Upper lobe of left lung (tissue), 6 donors: ENCODE measurements at regions not wholly inside any gene's neighbourhood (a gene's known extent, or its start where the extent isn't known, plus 50 kb on each side); places are given as distances from the start of the nearest gene placed in this dataset.

Experiments
- ATAC-seq, 2 donors: fragments of 200-7000 bp; cut with Tn5 transposase; one replicate each; pipeline ENCODE4 v1.9.1; 2022; ENCODE audit warnings: mild to moderate bottlenecking in 2 of 2, moderate library complexity in 2 of 2; ENCODE audit not compliant: low FRiP score in 2 of 2
- DNase-seq, 2 donors: peaks; one replicate each; pipeline ENCODE4 v3.0.0-alpha.2; 2019 to 2020
- H3K27ac ChIP-seq, 4 donors: fragments of 200-600 bp; sonication (generic); one replicate each; pipeline ENCODE4 v1.5.1; 2016 to 2019
- H3K27me3 ChIP-seq, 4 donors: fragments of 200-600 bp; sonication (generic); one replicate each; pipeline ENCODE4 v1.5.1; 2017 to 2019
- H3K36me3 ChIP-seq, 4 donors: fragments of 200-600 bp; sonication (generic); one replicate each; pipeline ENCODE4 v1.5.1; 2016 to 2019
- H3K4me1 ChIP-seq, 4 donors: fragments of 200-600 bp; sonication (generic); one replicate each; pipeline ENCODE4 v1.5.1; 2018 to 2019
- H3K4me3 ChIP-seq, 4 donors: fragments of 200-600 bp; sonication (generic); one replicate each; pipeline ENCODE4 v1.5.1; 2017 to 2019; ENCODE audit warnings: mild to moderate bottlenecking in 2 of 4, moderate library complexity in 1 of 4
- H3K9me3 ChIP-seq, 4 donors: fragments of 200-600 bp; sonication (generic); one replicate each; pipeline ENCODE4 v1.5.1; 2018 to 2019
- EP300 ChIP-seq, 4 donors: sonication (generic); formaldehyde crosslinking; IDR thresholded peaks; one replicate each; pipeline ENCODE4 v1.5.1; 2017; ENCODE audit warnings: antibody characterized with exemption in 4 of 4, control low read depth in 2 of 4
- POLR2A ChIP-seq, 4 donors: fragments of 450-650 bp; IDR thresholded peaks; one replicate each; pipeline ENCODE4 v1.5.1; 2016 to 2017; ENCODE audit warnings: antibody characterized with exemption in 4 of 4, mild to moderate bottlenecking in 2 of 4
- POLR2AphosphoS5 ChIP-seq, 2 donors: sonication (generic); formaldehyde crosslinking; IDR thresholded peaks; one replicate each; pipeline ENCODE4 v1.5.1; 2017; ENCODE audit warnings: antibody characterized with exemption in 2 of 2
- WGBS, 2 donors: methylation state at CpG; one replicate each; pipeline ENCODE4 v1.1.5; 2017 to 2018; 5-methylcytosine and 5-hydroxymethylcytosine counted together
- TF ChIP-seq, protein P1 (sequence below), 6 experiments: fragments of 450-650 bp in 4 of 6; fragments of 200-600 bp in 2 of 6; sonication (generic) in 2 of 6; IDR thresholded peaks; one replicate each; pipeline ENCODE4 v1.5.1; 2016 to 2019; ENCODE audit warnings: antibody characterized with exemption in 6 of 6
- donor health status: DM: no; HTN: no; CAD: no; lungs with moderate emphysema.
- donor health status: DM: no; HTN: yes; CAD: no; lungs with severe emphysema.

DNA sequence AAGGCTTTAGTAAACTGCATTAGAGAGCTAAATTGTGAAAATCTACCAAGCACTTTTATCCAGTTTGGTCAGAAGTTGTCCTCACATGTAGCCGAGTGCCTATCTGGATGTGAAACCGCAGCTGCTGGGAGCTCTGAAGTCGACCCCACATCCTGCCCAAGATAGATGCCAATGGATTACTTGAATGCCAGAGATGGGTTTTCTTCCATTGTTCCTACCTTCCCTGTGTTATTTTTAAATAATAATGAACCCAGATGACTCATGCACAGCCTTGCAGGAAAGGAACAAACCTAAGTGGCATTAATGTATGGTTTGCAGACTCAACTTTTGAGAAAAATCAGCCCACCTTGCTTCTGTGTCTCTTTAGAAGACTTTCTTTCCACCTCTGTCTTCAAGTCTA, 408.5 kb downstream of the FBXO15 start:
- ATAC-seq (no peak), DNase-seq (no peak)
- TF ChIP-seq POLR2AphosphoS5 (IDR thresholded peaks at IDR 0.05) (no peak), EP300 (IDR thresholded peaks at IDR 0.05) (no peak), POLR2A (IDR thresholded peaks at IDR 0.05) (no peak)
- TF ChIP-seq, protein P1, sequence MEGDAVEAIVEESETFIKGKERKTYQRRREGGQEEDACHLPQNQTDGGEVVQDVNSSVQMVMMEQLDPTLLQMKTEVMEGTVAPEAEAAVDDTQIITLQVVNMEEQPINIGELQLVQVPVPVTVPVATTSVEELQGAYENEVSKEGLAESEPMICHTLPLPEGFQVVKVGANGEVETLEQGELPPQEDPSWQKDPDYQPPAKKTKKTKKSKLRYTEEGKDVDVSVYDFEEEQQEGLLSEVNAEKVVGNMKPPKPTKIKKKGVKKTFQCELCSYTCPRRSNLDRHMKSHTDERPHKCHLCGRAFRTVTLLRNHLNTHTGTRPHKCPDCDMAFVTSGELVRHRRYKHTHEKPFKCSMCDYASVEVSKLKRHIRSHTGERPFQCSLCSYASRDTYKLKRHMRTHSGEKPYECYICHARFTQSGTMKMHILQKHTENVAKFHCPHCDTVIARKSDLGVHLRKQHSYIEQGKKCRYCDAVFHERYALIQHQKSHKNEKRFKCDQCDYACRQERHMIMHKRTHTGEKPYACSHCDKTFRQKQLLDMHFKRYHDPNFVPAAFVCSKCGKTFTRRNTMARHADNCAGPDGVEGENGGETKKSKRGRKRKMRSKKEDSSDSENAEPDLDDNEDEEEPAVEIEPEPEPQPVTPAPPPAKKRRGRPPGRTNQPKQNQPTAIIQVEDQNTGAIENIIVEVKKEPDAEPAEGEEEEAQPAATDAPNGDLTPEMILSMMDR (IDR thresholded peaks at IDR 0.05) = no peak
- H3K4me3 ChIP-seq = no peak overlapping the region
- no peaks in the 10 kb centered on the region for H3K4me1 ChIP-seq
- H3K36me3 ChIP-seq = no peaks in the 10 kb centered on the region
- H3K27me3 ChIP-seq = no peaks in the 10 kb centered on the region
- WGBS, 2 donors = 69 to 70% methylated on average over 3 of the region's 3 CpGs
- no peaks in the 10 kb centered on the region for H3K9me3 ChIP-seq
- no peak overlapping the region for H3K27ac ChIP-seq

DNA sequence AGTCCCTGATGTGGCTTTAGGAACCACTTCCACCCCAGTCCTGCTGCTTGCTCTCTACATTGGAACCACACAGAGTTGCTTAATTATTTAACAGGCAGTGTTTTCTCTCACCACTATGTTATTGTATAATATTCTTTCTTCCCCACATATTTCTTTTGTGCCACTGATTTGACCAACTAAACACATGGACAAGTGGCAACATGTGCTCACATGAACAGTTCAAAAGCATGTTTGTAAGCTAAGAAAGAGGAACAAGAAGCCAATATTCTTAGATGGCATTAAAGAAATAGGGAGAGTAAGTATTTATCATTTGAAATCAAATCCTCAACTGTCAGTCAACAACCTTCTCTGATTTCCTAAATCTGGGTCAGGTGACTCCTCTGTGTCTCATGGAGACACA, 409.6 kb downstream of the FBXO15 start:
- no peaks in the 10 kb centered on the region for H3K9me3 ChIP-seq
- H3K4me3 ChIP-seq = no peak overlapping the region
- no peaks in the 10 kb centered on the region for H3K36me3 ChIP-seq
- no peaks in the 10 kb centered on the region for H3K4me1 ChIP-seq
- H3K27ac ChIP-seq = no peak overlapping the region
- TF ChIP-seq EP300 (IDR thresholded peaks at IDR 0.05) (no peak), POLR2A (IDR thresholded peaks at IDR 0.05) (no peak), POLR2AphosphoS5 (IDR thresholded peaks at IDR 0.05) (no peak)
- TF ChIP-seq, protein P1 (IDR thresholded peaks at IDR 0.05) = no peak
- DNase-seq (no peak), ATAC-seq (no peak)
- no peaks in the 10 kb centered on the region for H3K27me3 ChIP-seq

DNA sequence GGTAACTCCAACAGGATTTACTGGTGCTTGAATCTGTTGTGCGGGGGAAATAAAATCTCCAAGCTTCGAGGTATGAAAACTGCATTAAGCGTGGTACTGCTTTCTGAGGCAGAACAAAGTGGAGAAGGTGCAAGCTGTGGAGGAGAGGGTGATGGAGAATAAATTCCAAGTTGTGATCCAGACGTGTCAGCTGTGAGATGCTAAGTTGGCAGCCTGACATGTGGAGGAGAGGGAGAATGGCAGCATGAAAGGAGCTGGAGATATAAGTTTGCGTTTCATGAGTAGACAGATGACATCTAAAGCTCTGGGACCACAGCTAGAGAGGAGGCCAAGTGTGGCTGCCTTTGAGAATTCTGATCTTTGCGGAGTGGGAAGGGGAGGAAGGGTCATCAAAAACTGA, 411.8 kb downstream of the FBXO15 start:
- H3K9me3 ChIP-seq = no peaks in the 10 kb centered on the region
- 72 to 74% methylated on average over 6 of the region's 6 CpGs for WGBS, 2 donors
- no peaks in the 10 kb centered on the region for H3K4me1 ChIP-seq
- H3K27ac ChIP-seq = no peak overlapping the region
- TF ChIP-seq EP300 (IDR thresholded peaks at IDR 0.05) (no peak), POLR2AphosphoS5 (IDR thresholded peaks at IDR 0.05) (no peak), POLR2A (IDR thresholded peaks at IDR 0.05) (no peak)
- TF ChIP-seq, protein P1 (IDR thresholded peaks at IDR 0.05) = no peak
- no peak overlapping the region for H3K4me3 ChIP-seq
- DNase-seq = no peak
- no peaks in the 10 kb centered on the region for H3K27me3 ChIP-seq
- no peak for ATAC-seq
- H3K36me3 ChIP-seq = no peaks in the 10 kb centered on the region

DNA sequence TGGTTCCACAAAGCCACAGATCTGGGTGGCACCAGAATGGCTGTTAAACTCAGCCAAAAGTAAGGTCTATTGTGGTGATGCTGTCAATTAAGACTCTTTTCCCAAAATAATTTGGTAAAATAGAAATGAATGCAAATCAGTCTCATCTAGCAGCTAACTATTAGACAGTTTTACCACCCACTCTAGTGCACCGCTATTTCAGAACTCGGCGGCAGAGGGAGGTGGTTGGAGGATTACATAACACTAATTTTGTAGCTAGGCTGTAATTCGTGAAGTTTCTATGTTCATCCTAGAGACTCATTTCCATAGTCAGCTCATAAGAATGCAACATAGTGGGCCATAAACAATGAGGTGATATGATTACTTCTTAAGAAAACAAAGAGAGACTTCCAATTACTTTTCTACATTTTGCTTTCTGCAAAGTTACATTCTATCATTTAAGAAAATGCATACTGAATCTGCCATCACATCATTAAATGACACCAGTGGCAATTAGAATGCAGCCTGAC, 413.8 kb downstream of the FBXO15 start:
- H3K4me1 ChIP-seq = no peaks in the 10 kb centered on the region
- no peaks in the 10 kb centered on the region for H3K36me3 ChIP-seq
- H3K9me3 ChIP-seq = peaks cover 0 to 4% (median 0%) of the 10 kb centered on the region in 4 donors
- ATAC-seq (no peak), DNase-seq (no peak)
- no peak overlapping the region for H3K4me3 ChIP-seq
- WGBS, 2 donors = 78 to 88% methylated on average over 4 of the region's 4 CpGs
- no peaks in the 10 kb centered on the region for H3K27me3 ChIP-seq
- TF ChIP-seq POLR2AphosphoS5 (IDR thresholded peaks at IDR 0.05) (no peak), EP300 (IDR thresholded peaks at IDR 0.05) (no peak), POLR2A (IDR thresholded peaks at IDR 0.05) (no peak)
- TF ChIP-seq, protein P1 (IDR thresholded peaks at IDR 0.05) = no peak
- H3K27ac ChIP-seq = no peak overlapping the region

DNA sequence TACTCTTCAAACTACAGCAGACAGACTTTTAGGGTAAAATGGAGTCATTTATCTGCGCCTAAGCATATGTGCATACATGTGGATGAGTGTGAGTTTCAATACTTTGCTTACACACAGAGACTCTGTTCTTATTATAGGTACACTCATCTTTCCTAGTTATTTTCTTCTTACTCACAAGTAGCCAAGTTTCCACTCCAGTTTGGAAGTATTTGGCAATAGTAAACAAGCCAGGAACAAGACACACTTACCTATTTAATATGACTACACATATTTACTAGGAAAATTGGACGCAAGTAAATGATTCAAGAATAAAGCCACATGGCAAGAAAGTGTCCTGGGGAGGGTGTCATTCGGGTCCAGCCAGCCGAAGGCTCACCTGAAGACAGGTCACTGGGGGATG, 414.3 kb downstream of the FBXO15 start:
- DNase-seq (no peak), ATAC-seq (no peak)

More for the DNA sequence above, 414.3 kb downstream of the FBXO15 start:
- no peaks in the 10 kb centered on the region for H3K36me3 ChIP-seq
- no peaks in the 10 kb centered on the region for H3K27me3 ChIP-seq
- peaks cover 0 to 4% (median 0%) of the 10 kb centered on the region in 4 donors for H3K9me3 ChIP-seq
- no peak overlapping the region for H3K4me3 ChIP-seq
- H3K4me1 ChIP-seq = no peaks in the 10 kb centered on the region
- TF ChIP-seq POLR2AphosphoS5 (IDR thresholded peaks at IDR 0.05) (no peak), POLR2A (IDR thresholded peaks at IDR 0.05) (no peak), EP300 (IDR thresholded peaks at IDR 0.05) (no peak)
- TF ChIP-seq, protein P1 (IDR thresholded peaks at IDR 0.05) = no peak
- no peak overlapping the region for H3K27ac ChIP-seq
- WGBS, 2 donors = 77 to 86% methylated on average over 4 of the region's 4 CpGs
